Neural cell (in vitro differentiated cells): ENCODE measurements at regions not wholly inside any gene's neighbourhood (a gene's known extent, or its start where the extent isn't known, plus 50 kb on each side); places are given as distances from the start of the nearest gene placed in this dataset.
A peak's percentile ranks its signal among the peaks of the same experiment; 100 is the strongest.
"Not testable (repeated sequence)": the region's sequence is repeated elsewhere in the genome, so short reads cannot be mapped to it uniquely, and the experiment has no call there.

Experiments
- H2AFZ ChIP-seq: fragments of 200-600, 300-800 bp; sonication (generic), shearing (Covaris generic); 2 replicates; pipeline ENCODE4 v1.6.0; 2014; ENCODE audit warnings: low read depth, mild to moderate bottlenecking, antibody characterized with exemption, low read length, moderate library complexity
- H3F3A ChIP-seq: fragments of 200-600 bp; shearing (Covaris generic); 2 replicates; pipeline ENCODE4 v1.6.1; 2016; ENCODE audit warnings: mild to moderate bottlenecking, moderate library complexity, mixed read lengths, antibody characterized with exemption, low read length; ENCODE audit not compliant: insufficient read depth, poor library complexity, severe bottlenecking
- H3K27ac ChIP-seq: fragments of 200-600, 300-800 bp; sonication (generic), shearing (Covaris generic); 2 replicates; pipeline ENCODE4 v1.5.1; 2014; ENCODE audit warnings: mild to moderate bottlenecking, low read length, moderate library complexity
- H3K27me3 ChIP-seq: fragments of 300-800, 200-600 bp; sonication (generic), shearing (Covaris generic); 2 replicates; pipeline ENCODE4 v1.6.0; 2014; ENCODE audit warnings: mild to moderate bottlenecking, low read depth, low read length, moderate library complexity; ENCODE audit not compliant: insufficient read depth
- H3K36me3 ChIP-seq: fragments of 300-800, 200-600 bp; sonication (generic), shearing (Covaris generic); 2 replicates; pipeline ENCODE4 v1.5.1; 2014; ENCODE audit warnings: mild to moderate bottlenecking, antibody characterized with exemption, low read length, moderate library complexity; ENCODE audit not compliant: insufficient read depth
- H3K4me2 ChIP-seq: fragments of 300-800, 200-600 bp; sonication (generic), shearing (Covaris generic); 2 replicates; pipeline ENCODE4 v1.6.0; 2014; ENCODE audit warnings: mild to moderate bottlenecking, low read length
- H3K4me3 ChIP-seq: fragments of 300-800, 200-600 bp; sonication (generic), shearing (Covaris generic); 2 replicates; pipeline ENCODE4 v1.5.1; 2014; ENCODE audit warnings: mild to moderate bottlenecking, low read length, moderate library complexity
- H3K79me2 ChIP-seq: fragments of 200-600 bp; shearing (Covaris generic); replicated peaks from 2 replicates; pipeline ENCODE4 v1.6.0; 2014; ENCODE audit warnings: mild to moderate bottlenecking, low read length, moderate library complexity; ENCODE audit not compliant: insufficient read depth
- H3K9ac ChIP-seq: fragments of 300-800, 200-600 bp; sonication (generic), shearing (Covaris generic); 2 replicates; pipeline ENCODE4 v1.6.1; 2016; ENCODE audit warnings: mild to moderate bottlenecking, low read length, mixed read lengths
- H3K9me2 ChIP-seq: fragments of 200-600 bp; shearing (Covaris generic); 2 replicates; pipeline ENCODE4 v1.6.1; 2016; ENCODE audit warnings: mild to moderate bottlenecking, low read length, mixed read lengths; ENCODE audit not compliant: insufficient read depth
- H3K9me3 ChIP-seq: fragments of 200-600, 300-800 bp; sonication (generic), shearing (Covaris generic); 2 replicates; pipeline ENCODE4 v1.6.1; 2016; ENCODE audit warnings: mild to moderate bottlenecking, mixed run types, low read length, moderate library complexity, mixed read lengths
- H4K20me1 ChIP-seq: fragments of 200-600 bp; shearing (Covaris generic); 2 replicates; pipeline ENCODE4 v1.6.1; 2016; ENCODE audit warnings: mild to moderate bottlenecking, mixed run types; ENCODE audit not compliant: insufficient read depth
- CTCF ChIP-seq: fragments of 450-650 bp; IDR thresholded peaks from 2 replicates; pipeline ENCODE4 v1.5.1; 2014; ENCODE audit warnings: antibody characterized with exemption, mild to moderate bottlenecking, moderate library complexity; ENCODE audit not compliant: poor library complexity, severe bottlenecking
- EZH2 ChIP-seq: fragments of 200-600, 300-800 bp; shearing (Covaris generic), sonication (generic); IDR thresholded peaks from 2 replicates; pipeline ENCODE4 v1.6.1; 2014; ENCODE audit warnings: antibody characterized with exemption, low read length, borderline replicate concordance, mild to moderate bottlenecking; ENCODE audit not compliant: insufficient read depth, poor library complexity, severe bottlenecking
- MXI1 ChIP-seq: fragments of 450-650 bp; conservative IDR thresholded peaks from 2 replicates; pipeline ENCODE4 v1.6.1; 2014; ENCODE audit warnings: antibody characterized with exemption, mild to moderate bottlenecking; ENCODE audit not compliant: poor library complexity, severe bottlenecking
- POLR2AphosphoS5 ChIP-seq: IDR thresholded peaks from 2 replicates; pipeline ENCODE4 v1.6.1; 2012
- RAD21 ChIP-seq: fragments of 450-650 bp; conservative IDR thresholded peaks from 2 replicates; pipeline ENCODE4 v1.6.1; 2014; ENCODE audit warnings: antibody characterized with exemption, mild to moderate bottlenecking, moderate library complexity
- TAF1 ChIP-seq: IDR thresholded peaks from 2 replicates; pipeline ENCODE4 v1.6.1; 2012; ENCODE audit warnings: low read depth
- TF ChIP-seq, protein P1 (sequence below): IDR thresholded peaks from 2 replicates; pipeline ENCODE4 v1.6.1; 2012; ENCODE audit warnings: borderline replicate concordance

- H3K9me2 ChIP-seq: no peaks in the 10 kb centered on the region
- no peak overlapping the region for H3K27ac ChIP-seq
- no peaks in the 10 kb centered on the region for H3K79me2 ChIP-seq
- H3K4me2 ChIP-seq: no peak overlapping the region
- no peaks in the 10 kb centered on the region for H3K36me3 ChIP-seq
- H3K27me3 ChIP-seq: no peaks in the 10 kb centered on the region
- H3K9ac ChIP-seq: no peak overlapping the region
- no peak for TF ChIP-seq MXI1
- no peak for TF ChIP-seq EZH2
- TF ChIP-seq, protein P1, sequence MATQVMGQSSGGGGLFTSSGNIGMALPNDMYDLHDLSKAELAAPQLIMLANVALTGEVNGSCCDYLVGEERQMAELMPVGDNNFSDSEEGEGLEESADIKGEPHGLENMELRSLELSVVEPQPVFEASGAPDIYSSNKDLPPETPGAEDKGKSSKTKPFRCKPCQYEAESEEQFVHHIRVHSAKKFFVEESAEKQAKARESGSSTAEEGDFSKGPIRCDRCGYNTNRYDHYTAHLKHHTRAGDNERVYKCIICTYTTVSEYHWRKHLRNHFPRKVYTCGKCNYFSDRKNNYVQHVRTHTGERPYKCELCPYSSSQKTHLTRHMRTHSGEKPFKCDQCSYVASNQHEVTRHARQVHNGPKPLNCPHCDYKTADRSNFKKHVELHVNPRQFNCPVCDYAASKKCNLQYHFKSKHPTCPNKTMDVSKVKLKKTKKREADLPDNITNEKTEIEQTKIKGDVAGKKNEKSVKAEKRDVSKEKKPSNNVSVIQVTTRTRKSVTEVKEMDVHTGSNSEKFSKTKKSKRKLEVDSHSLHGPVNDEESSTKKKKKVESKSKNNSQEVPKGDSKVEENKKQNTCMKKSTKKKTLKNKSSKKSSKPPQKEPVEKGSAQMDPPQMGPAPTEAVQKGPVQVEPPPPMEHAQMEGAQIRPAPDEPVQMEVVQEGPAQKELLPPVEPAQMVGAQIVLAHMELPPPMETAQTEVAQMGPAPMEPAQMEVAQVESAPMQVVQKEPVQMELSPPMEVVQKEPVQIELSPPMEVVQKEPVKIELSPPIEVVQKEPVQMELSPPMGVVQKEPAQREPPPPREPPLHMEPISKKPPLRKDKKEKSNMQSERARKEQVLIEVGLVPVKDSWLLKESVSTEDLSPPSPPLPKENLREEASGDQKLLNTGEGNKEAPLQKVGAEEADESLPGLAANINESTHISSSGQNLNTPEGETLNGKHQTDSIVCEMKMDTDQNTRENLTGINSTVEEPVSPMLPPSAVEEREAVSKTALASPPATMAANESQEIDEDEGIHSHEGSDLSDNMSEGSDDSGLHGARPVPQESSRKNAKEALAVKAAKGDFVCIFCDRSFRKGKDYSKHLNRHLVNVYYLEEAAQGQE: no peak
- TF ChIP-seq TAF1: no peak
- H3F3A ChIP-seq: no peaks in the 10 kb centered on the region
- H4K20me1 ChIP-seq: no peaks in the 10 kb centered on the region
- no peaks in the 10 kb centered on the region for H3K9me3 ChIP-seq
- no peak overlapping the region for H3K4me3 ChIP-seq
- no peak overlapping the region for H2AFZ ChIP-seq
Observed at GRCh38 chr20:11995805-11996567, 78.3 kb downstream of the BTBD3 start.

- H3K9me3 ChIP-seq, H3K4me3 ChIP-seq, H3F3A ChIP-seq: not testable (repeated sequence)
Observed at GRCh38 chr20:12004776-12005175, 87.1 kb downstream of the BTBD3 start.

GRCh38 chr20:12012241-12013222 lies 94.8 kb downstream of the BTBD3 start:
- Histone ChIP-seq H2AFZ (no peak overlapping the region), H3K27ac (no peak overlapping the region), H3K9ac (no peak overlapping the region), H3K9me3 (no peaks in the 10 kb centered on the region), H3K9me2 (no peaks in the 10 kb centered on the region), H3K4me3 (no peak overlapping the region), H4K20me1 (no peaks in the 10 kb centered on the region), H3K79me2 (no peaks in the 10 kb centered on the region), H3K27me3 (no peaks in the 10 kb centered on the region), H3K36me3 (no peaks in the 10 kb centered on the region), H3K4me2 (no peak overlapping the region), H3F3A (no peaks in the 10 kb centered on the region)
- TF ChIP-seq RAD21: peak; percentile 15
- no peak for TF ChIP-seq POLR2AphosphoS5
- peak; percentile 61 for TF ChIP-seq CTCF

More at GRCh38 chr20:12004776-12005175, 87.1 kb downstream of the BTBD3 start:
- H3K79me2 ChIP-seq, H3K27me3 ChIP-seq, H3K9me2 ChIP-seq, H3K36me3 ChIP-seq, H4K20me1 ChIP-seq, H3K9ac ChIP-seq, H3K4me2 ChIP-seq, H2AFZ ChIP-seq, H3K27ac ChIP-seq: not testable (repeated sequence)
